H1 (cell line): ENCODE measurements at regions not wholly inside any gene's neighbourhood (a gene's known extent, or its start where the extent isn't known, plus 50 kb on each side); places are given as distances from the start of the nearest gene placed in this dataset.

Experiments used
- CTCF ChIA-PET: fragments of 300-600 bp; sonication (Branson Sonifier 250); formaldehyde crosslinking; loops from one replicate; lab custom pipeline; 2021; ENCODE audit not compliant: partially characterized antibody; lab: Charles Lee
- POLR2A ChIA-PET: fragments of 300-600 bp; sonication (Branson Sonifier 250); formaldehyde crosslinking; loops from one replicate; lab custom pipeline; 2021; ENCODE audit warnings: inconsistent platforms; ENCODE audit not compliant: partially characterized antibody; lab: Charles Lee
- DNase-seq, 2 experiments: peaks; one replicate each; pipeline versions ENCODE4 v3.0.0 to v3.0.0-alpha.2; 2010 to 2022; ENCODE audit warnings: low spot score in 2 of 2, low read depth in 1 of 2, mixed read lengths in 1 of 2
- FAIRE-seq: peaks from 2 replicates; lab custom pipeline; 2011; peaks lifted over from hg19 to GRCh38; lab: Jason Lieb, UNC
- H2AFZ ChIP-seq: 2 replicates; pipeline ENCODE4 v1.8.1; 2012; ENCODE audit warnings: low read length, inconsistent platforms
- H2AK5ac ChIP-seq: 2 replicates; pipeline ENCODE4 v1.6.1; 2013; ENCODE audit warnings: low read depth, low read length
- H2BK120ac ChIP-seq: replicated peaks from 2 replicates; pipeline ENCODE3; 2013; ENCODE audit warnings: low read depth, low read length, inconsistent platforms
- H2BK12ac ChIP-seq: 2 replicates; pipeline ENCODE4 v1.6.1; 2013; ENCODE audit warnings: low read depth, low read length
- H2BK15ac ChIP-seq: 2 replicates; pipeline ENCODE4 v1.6.1; 2013; ENCODE audit warnings: low read length
- H2BK20ac ChIP-seq: 2 replicates; pipeline ENCODE4 v1.6.1; 2013; ENCODE audit warnings: low read length
- H2BK5ac ChIP-seq: 2 replicates; pipeline ENCODE4 v1.6.1; 2013; ENCODE audit warnings: low read depth, low read length
- H3K14ac ChIP-seq: 2 replicates; pipeline ENCODE4 v1.6.1; 2013; ENCODE audit warnings: inconsistent platforms; ENCODE audit not compliant: insufficient read length
- H3K18ac ChIP-seq: 2 replicates; pipeline ENCODE4 v1.6.1; 2013; ENCODE audit warnings: low read length; ENCODE audit errors: extremely low read depth
- H3K23ac ChIP-seq: 2 replicates; pipeline ENCODE4 v1.6.1; 2013; ENCODE audit warnings: inconsistent platforms; ENCODE audit not compliant: insufficient read length
- H3K23me2 ChIP-seq: 2 replicates; pipeline ENCODE4 v1.6.1; 2013; ENCODE audit warnings: low read depth, low read length
- H3K27ac ChIP-seq: 2 replicates; pipeline ENCODE4 v1.6.1; 2011; ENCODE audit warnings: low read depth, low read length, inconsistent platforms
- H3K27me3 ChIP-seq, 4 experiments: replicated peaks in 1 of 4; 1 replicate in 1 of 4; 2 replicates in 3 of 4; pipeline versions ENCODE4 v1.6.1 to v1.8.1; 2011 to 2013; ENCODE audit warnings: low read length in 3 of 4, mild to moderate bottlenecking in 3 of 4, inconsistent platforms in 2 of 4, mixed read lengths in 2 of 4, moderate library complexity in 1 of 4; ENCODE audit not compliant: control insufficient read depth in 3 of 4, insufficient read depth in 3 of 4; ENCODE audit errors: extremely low read depth in 1 of 4
- H3K36me3 ChIP-seq, 4 experiments: 2 replicates each; pipeline versions ENCODE4 v1.6.1 to v1.8.1; 2011 to 2013; ENCODE audit warnings: mild to moderate bottlenecking in 4 of 4, low read length in 3 of 4, moderate library complexity in 2 of 4, control low read depth in 1 of 4, inconsistent platforms in 1 of 4; ENCODE audit not compliant: insufficient read depth in 4 of 4, control insufficient read depth in 2 of 4
- H3K4ac ChIP-seq: replicated peaks from 2 replicates; pipeline ENCODE3; 2013; ENCODE audit warnings: low read length, low read depth, mixed read lengths, inconsistent platforms; ENCODE audit not compliant: insufficient read length
- H3K4me1 ChIP-seq, 4 experiments: replicated peaks in 1 of 4; 1 replicate in 1 of 4; 2 replicates in 3 of 4; pipeline versions ENCODE4 v1.6.1 to v1.8.1; 2011 to 2013; ENCODE audit warnings: low read length in 3 of 4, inconsistent platforms in 2 of 4, mixed read lengths in 1 of 4; ENCODE audit not compliant: insufficient read depth in 4 of 4, control insufficient read depth in 3 of 4
- H3K4me2 ChIP-seq, 2 experiments: 2 replicates each; pipeline versions ENCODE4 v1.6.1 to v1.8.1; 2011 to 2013; ENCODE audit warnings: low read depth in 2 of 2, low read length in 2 of 2, control low read depth in 1 of 2, inconsistent platforms in 1 of 2, mild to moderate bottlenecking in 1 of 2; ENCODE audit not compliant: insufficient read depth in 1 of 2
- H3K4me3 ChIP-seq, 4 experiments: fragments of 200-600, 300-600 bp in 1 of 4; sonication (generic), shearing (Covaris generic), sonication (Bioruptor Twin) in 1 of 4; 2 replicates each; pipeline versions ENCODE4 v1.5.1 to v1.8.1; 2011 to 2016; ENCODE audit warnings: low read length in 4 of 4, low read depth in 3 of 4, control low read depth in 2 of 4, inconsistent platforms in 2 of 4, mild to moderate bottlenecking in 2 of 4, mixed read lengths in 1 of 4, moderate library complexity in 1 of 4; ENCODE audit not compliant: insufficient read depth in 2 of 4; ENCODE audit errors: extremely low read depth in 1 of 4
- H3K56ac ChIP-seq: replicated peaks from 2 replicates; pipeline ENCODE3; 2013; ENCODE audit warnings: low read depth, mild to moderate bottlenecking, mixed read lengths, low read length, inconsistent platforms; ENCODE audit not compliant: insufficient read length
- H3K79me1 ChIP-seq: 2 replicates; pipeline ENCODE4 v1.6.1; 2013; ENCODE audit warnings: low read depth, low read length, control low read depth
- H3K79me2 ChIP-seq, 2 experiments: 2 replicates each; pipeline versions ENCODE4 v1.6.1 to v1.8.1; 2012 to 2013; ENCODE audit warnings: low read length in 2 of 2, mild to moderate bottlenecking in 2 of 2, inconsistent platforms in 1 of 2; ENCODE audit not compliant: insufficient read depth in 2 of 2, control insufficient read depth in 1 of 2
- H3K9ac ChIP-seq, 4 experiments: replicated peaks in 1 of 4; 1 replicate in 1 of 4; 2 replicates in 3 of 4; pipeline versions ENCODE4 v1.6.1 to v1.8.1; 2011 to 2013; ENCODE audit warnings: low read depth in 3 of 4, low read length in 3 of 4, control low read depth in 2 of 4, mild to moderate bottlenecking in 2 of 4, moderate library complexity in 2 of 4, inconsistent platforms in 1 of 4; ENCODE audit errors: extremely low read depth in 1 of 4
- H3K9me3 ChIP-seq, 2 experiments: 2 replicates each; pipeline versions ENCODE4 v1.6.1 to v1.8.1; 2012 to 2013; ENCODE audit warnings: mild to moderate bottlenecking in 2 of 2, moderate library complexity in 2 of 2, control low read depth in 1 of 2, inconsistent platforms in 1 of 2, low read depth in 1 of 2, low read length in 1 of 2, mixed read lengths in 1 of 2; ENCODE audit not compliant: insufficient read depth in 2 of 2
- H4K20me1 ChIP-seq, 2 experiments: replicated peaks in 1 of 2; 2 replicates each; pipeline versions ENCODE3 to v1.8.1; 2011 to 2013; ENCODE audit warnings: inconsistent platforms in 2 of 2, low read length in 2 of 2, mild to moderate bottlenecking in 1 of 2; ENCODE audit not compliant: insufficient read depth in 2 of 2, control insufficient read depth in 1 of 2
- H4K5ac ChIP-seq: 2 replicates; pipeline ENCODE4 v1.6.1; 2013; ENCODE audit warnings: low read length, low read depth, mixed read lengths, inconsistent platforms; ENCODE audit not compliant: insufficient read length
- H4K8ac ChIP-seq: 2 replicates; pipeline ENCODE4 v1.8.0; 2013; ENCODE audit warnings: mild to moderate bottlenecking, moderate library complexity, low read length, inconsistent platforms; ENCODE audit not compliant: insufficient read depth; ENCODE audit errors: extremely low read depth
- H4K91ac ChIP-seq: replicated peaks from 2 replicates; pipeline ENCODE3; 2013; ENCODE audit warnings: low read length, mixed read lengths, inconsistent platforms; ENCODE audit not compliant: insufficient read length
- CBX5 ChIP-seq: fragments of 300-800, 300-1000 bp; sonication (generic); IDR thresholded peaks from 2 replicates; pipeline ENCODE4 v1.7.1; 2016; ENCODE audit warnings: antibody characterized with exemption, low read length, low read depth
- CEBPB ChIP-seq: IDR thresholded peaks from 2 replicates; pipeline ENCODE4 v1.6.1; 2012; ENCODE audit warnings: low read depth, low read length
- EZH2 ChIP-seq: fragments of 200-600 bp; sonication (generic); IDR thresholded peaks from 2 replicates; pipeline ENCODE4 v1.7.1; 2012; ENCODE audit warnings: low read depth, mild to moderate bottlenecking, moderate library complexity, low read length, inconsistent platforms; ENCODE audit not compliant: severe bottlenecking
- JUN ChIP-seq: IDR thresholded peaks from 2 replicates; pipeline ENCODE4 v1.6.1; 2011; ENCODE audit warnings: low read depth, mild to moderate bottlenecking, improper control_type of control experiment, low read length
- KDM1A ChIP-seq: fragments of 200-600, 300-600 bp; sonication (generic); IDR thresholded peaks from 2 replicates; pipeline ENCODE4 v1.7.1; 2016; ENCODE audit warnings: mild to moderate bottlenecking, low read length, borderline replicate concordance
- KDM5A ChIP-seq: fragments of 200-600 bp; IDR thresholded peaks from 2 replicates; pipeline ENCODE4 v1.7.1; 2012; ENCODE audit warnings: mild to moderate bottlenecking, low read length, inconsistent platforms, mixed read lengths
- RNF2 ChIP-seq: fragments of 200-900, 300-1000 bp; sonication (generic); IDR thresholded peaks from 2 replicates; pipeline ENCODE4 v1.7.1; 2016; ENCODE audit warnings: borderline replicate concordance, low read depth, mild to moderate bottlenecking, antibody characterized with exemption, low read length; ENCODE audit not compliant: poor library complexity, severe bottlenecking; ENCODE audit errors: missing control alignments
- RXRA ChIP-seq: IDR thresholded peaks from 2 replicates; pipeline ENCODE4 v1.6.1; 2011; ENCODE audit warnings: low read depth, mild to moderate bottlenecking, low read length, moderate library complexity; ENCODE audit not compliant: insufficient read depth
- SAP30 ChIP-seq: fragments of 300-600 bp; sonication (generic); IDR thresholded peaks from 2 replicates; pipeline ENCODE4 v1.7.1; 2012; ENCODE audit warnings: low read length, moderate library complexity, mild to moderate bottlenecking, inconsistent platforms; ENCODE audit not compliant: insufficient read depth, insufficient replicate concordance
- SP1 ChIP-seq: IDR thresholded peaks from 2 replicates; pipeline ENCODE4 v1.6.1; 2011; ENCODE audit warnings: low read depth, low read length
- TBP ChIP-seq: IDR thresholded peaks from 2 replicates; pipeline ENCODE4 v1.6.1; 2011; ENCODE audit warnings: low read depth, low read length, improper control_type of control experiment
- YY1 ChIP-seq: IDR thresholded peaks from 2 replicates; pipeline ENCODE4 v1.6.1; 2011; ENCODE audit warnings: low read depth, mild to moderate bottlenecking, low read length
- WGBS, 2 experiments: shearing (Covaris generic) in 1 of 2; methylation state at CpG; one replicate each; pipeline versions ENCODE4 v1.1.6 to v1.1.7; 2013 to 2015; ENCODE audit warnings: low lambda C conversion rate in 2 of 2, mixed read lengths in 2 of 2, inconsistent platforms in 1 of 2, low coverage in 1 of 2, missing lambda C conversion rate in 1 of 2; ENCODE audit not compliant: insufficient replicate concordance in 2 of 2, insufficient coverage in 1 of 2, insufficient read length in 1 of 2; ENCODE audit errors: extremely low coverage in 1 of 2, missing lambda C conversion rate in 1 of 2; 5-methylcytosine and 5-hydroxymethylcytosine counted together
- TF ChIP-seq, protein P1 (sequence below): IDR thresholded peaks from 2 replicates; pipeline ENCODE4 v1.6.1; 2011; ENCODE audit warnings: low read length, improper control_type of control experiment

DNA sequence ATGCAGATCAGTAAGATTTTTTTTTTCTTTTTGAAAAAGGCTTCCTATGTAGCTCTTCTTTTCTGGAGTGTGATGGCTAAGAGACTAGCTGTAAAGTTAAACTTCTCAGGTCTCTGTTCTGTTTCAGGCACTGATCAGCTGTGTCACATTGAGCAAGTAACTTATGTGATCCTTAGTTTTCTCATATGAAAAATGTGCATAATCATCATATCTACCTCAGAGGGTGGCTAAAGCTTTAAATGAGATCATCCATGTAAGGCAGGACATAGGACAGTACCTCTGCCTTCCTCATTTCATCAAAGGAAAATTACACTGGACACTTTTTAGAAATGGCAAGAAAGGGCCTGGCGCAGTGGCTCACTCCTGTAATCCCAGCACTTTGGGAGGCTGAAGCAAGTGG, 235.9 kb upstream of the TYRP1 start:
- H2BK20ac ChIP-seq, result no peak overlapping the region
- H4K8ac ChIP-seq, result no peak overlapping the region
- no peak overlapping the region for H3K56ac ChIP-seq
- no peak overlapping the region for H3K4me2 ChIP-seq
- TF ChIP-seq SAP30, result no peak
- TF ChIP-seq CBX5, result no peak
- no peak for TF ChIP-seq TBP
- no peak for TF ChIP-seq KDM5A
- TF ChIP-seq EZH2, result no peak
- TF ChIP-seq RXRA, result no peak
- TF ChIP-seq, protein P1, sequence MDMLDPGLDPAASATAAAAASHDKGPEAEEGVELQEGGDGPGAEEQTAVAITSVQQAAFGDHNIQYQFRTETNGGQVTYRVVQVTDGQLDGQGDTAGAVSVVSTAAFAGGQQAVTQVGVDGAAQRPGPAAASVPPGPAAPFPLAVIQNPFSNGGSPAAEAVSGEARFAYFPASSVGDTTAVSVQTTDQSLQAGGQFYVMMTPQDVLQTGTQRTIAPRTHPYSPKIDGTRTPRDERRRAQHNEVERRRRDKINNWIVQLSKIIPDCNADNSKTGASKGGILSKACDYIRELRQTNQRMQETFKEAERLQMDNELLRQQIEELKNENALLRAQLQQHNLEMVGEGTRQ, result no peak
- TF ChIP-seq YY1, result no peak
- no peak for TF ChIP-seq SP1
- no peak for TF ChIP-seq RNF2
- TF ChIP-seq KDM1A, result no peak
- TF ChIP-seq JUN, result no peak
- no peak for TF ChIP-seq CEBPB
- DNase-seq (no peak), FAIRE-seq (no peak)
- H4K5ac ChIP-seq, result no peak overlapping the region
- no peak overlapping the region for H2AFZ ChIP-seq
- no peak overlapping the region for H3K18ac ChIP-seq
- H3K27ac ChIP-seq, result no peak overlapping the region
- no peak overlapping the region for H3K14ac ChIP-seq
- no peaks in the 10 kb centered on the region for H3K23me2 ChIP-seq
- no peaks in the 10 kb centered on the region for H4K20me1 ChIP-seq
- POLR2A ChIA-PET, result no interaction called here
- no peak overlapping the region for H2BK15ac ChIP-seq
- no peaks in the 10 kb centered on the region for H3K9me3 ChIP-seq
- no peaks in the 10 kb centered on the region for H3K79me2 ChIP-seq
- no peak overlapping the region for H2BK120ac ChIP-seq
- H3K4me3 ChIP-seq, result no peak overlapping the region
- no peak overlapping the region for H2BK5ac ChIP-seq
- WGBS, 2 experiments, result 94% methylated on average over 1 of the region's 1 CpG; no CpG with 5 or more reads in 1 of the 2 experiments
- no peak overlapping the region for H3K23ac ChIP-seq
- no peaks in the 10 kb centered on the region for H3K36me3 ChIP-seq
- H3K79me1 ChIP-seq, result no peaks in the 10 kb centered on the region
- no peaks in the 10 kb centered on the region for H3K27me3 ChIP-seq
- peaks cover 0 to 3% (median 1%) of the 10 kb centered on the region in 4 experiments; a peak in 1 of 7 replicates for H3K4me1 ChIP-seq
- H2BK12ac ChIP-seq, result no peak overlapping the region
- H3K9ac ChIP-seq, result no peak overlapping the region
- no peak overlapping the region for H4K91ac ChIP-seq
- no peak overlapping the region for H2AK5ac ChIP-seq
- no peak overlapping the region for H3K4ac ChIP-seq
- CTCF ChIA-PET, result interaction anchor here (1.0 kb wide), 1 partner anchor 363 kb away, joined by 4 read pairs; no protein-coding TSS in a partner anchor
